H1 (cell line): ENCODE measurements at regions not wholly inside any gene's neighbourhood (a gene's known extent, or its start where the extent isn't known, plus 50 kb on each side); places are given as distances from the start of the nearest gene placed in this dataset.

Experiments used
- CTCF ChIA-PET: fragments of 300-600 bp; sonication (Branson Sonifier 250); formaldehyde crosslinking; loops from one replicate; lab custom pipeline; 2021; ENCODE audit not compliant: partially characterized antibody; lab: Charles Lee
- POLR2A ChIA-PET: fragments of 300-600 bp; sonication (Branson Sonifier 250); formaldehyde crosslinking; loops from one replicate; lab custom pipeline; 2021; ENCODE audit warnings: inconsistent platforms; ENCODE audit not compliant: partially characterized antibody; lab: Charles Lee
- DNase-seq, 2 experiments: peaks; one replicate each; pipeline versions ENCODE4 v3.0.0 to v3.0.0-alpha.2; 2010 to 2022; ENCODE audit warnings: low spot score in 2 of 2, low read depth in 1 of 2, mixed read lengths in 1 of 2
- FAIRE-seq: peaks from 2 replicates; lab custom pipeline; 2011; peaks lifted over from hg19 to GRCh38; lab: Jason Lieb, UNC
- H2AFZ ChIP-seq: 2 replicates; pipeline ENCODE4 v1.8.1; 2012; ENCODE audit warnings: low read length, inconsistent platforms
- H2AK5ac ChIP-seq: 2 replicates; pipeline ENCODE4 v1.6.1; 2013; ENCODE audit warnings: low read depth, low read length
- H2BK120ac ChIP-seq: replicated peaks from 2 replicates; pipeline ENCODE3; 2013; ENCODE audit warnings: low read depth, low read length, inconsistent platforms
- H2BK12ac ChIP-seq: 2 replicates; pipeline ENCODE4 v1.6.1; 2013; ENCODE audit warnings: low read depth, low read length
- H2BK15ac ChIP-seq: 2 replicates; pipeline ENCODE4 v1.6.1; 2013; ENCODE audit warnings: low read length
- H2BK20ac ChIP-seq: 2 replicates; pipeline ENCODE4 v1.6.1; 2013; ENCODE audit warnings: low read length
- H2BK5ac ChIP-seq: 2 replicates; pipeline ENCODE4 v1.6.1; 2013; ENCODE audit warnings: low read depth, low read length
- H3K14ac ChIP-seq: 2 replicates; pipeline ENCODE4 v1.6.1; 2013; ENCODE audit warnings: inconsistent platforms; ENCODE audit not compliant: insufficient read length
- H3K18ac ChIP-seq: 2 replicates; pipeline ENCODE4 v1.6.1; 2013; ENCODE audit warnings: low read length; ENCODE audit errors: extremely low read depth
- H3K23ac ChIP-seq: 2 replicates; pipeline ENCODE4 v1.6.1; 2013; ENCODE audit warnings: inconsistent platforms; ENCODE audit not compliant: insufficient read length
- H3K23me2 ChIP-seq: 2 replicates; pipeline ENCODE4 v1.6.1; 2013; ENCODE audit warnings: low read depth, low read length
- H3K27ac ChIP-seq: 2 replicates; pipeline ENCODE4 v1.6.1; 2011; ENCODE audit warnings: low read depth, low read length, inconsistent platforms
- H3K27me3 ChIP-seq, 4 experiments: replicated peaks in 1 of 4; 1 replicate in 1 of 4; 2 replicates in 3 of 4; pipeline versions ENCODE4 v1.6.1 to v1.8.1; 2011 to 2013; ENCODE audit warnings: low read length in 3 of 4, mild to moderate bottlenecking in 3 of 4, inconsistent platforms in 2 of 4, mixed read lengths in 2 of 4, moderate library complexity in 1 of 4; ENCODE audit not compliant: control insufficient read depth in 3 of 4, insufficient read depth in 3 of 4; ENCODE audit errors: extremely low read depth in 1 of 4
- H3K36me3 ChIP-seq, 4 experiments: 2 replicates each; pipeline versions ENCODE4 v1.6.1 to v1.8.1; 2011 to 2013; ENCODE audit warnings: mild to moderate bottlenecking in 4 of 4, low read length in 3 of 4, moderate library complexity in 2 of 4, control low read depth in 1 of 4, inconsistent platforms in 1 of 4; ENCODE audit not compliant: insufficient read depth in 4 of 4, control insufficient read depth in 2 of 4
- H3K4ac ChIP-seq: replicated peaks from 2 replicates; pipeline ENCODE3; 2013; ENCODE audit warnings: low read length, low read depth, mixed read lengths, inconsistent platforms; ENCODE audit not compliant: insufficient read length
- H3K4me1 ChIP-seq, 4 experiments: replicated peaks in 1 of 4; 1 replicate in 1 of 4; 2 replicates in 3 of 4; pipeline versions ENCODE4 v1.6.1 to v1.8.1; 2011 to 2013; ENCODE audit warnings: low read length in 3 of 4, inconsistent platforms in 2 of 4, mixed read lengths in 1 of 4; ENCODE audit not compliant: insufficient read depth in 4 of 4, control insufficient read depth in 3 of 4
- H3K4me2 ChIP-seq, 2 experiments: 2 replicates each; pipeline versions ENCODE4 v1.6.1 to v1.8.1; 2011 to 2013; ENCODE audit warnings: low read depth in 2 of 2, low read length in 2 of 2, control low read depth in 1 of 2, inconsistent platforms in 1 of 2, mild to moderate bottlenecking in 1 of 2; ENCODE audit not compliant: insufficient read depth in 1 of 2
- H3K4me3 ChIP-seq, 4 experiments: fragments of 200-600, 300-600 bp in 1 of 4; sonication (generic), shearing (Covaris generic), sonication (Bioruptor Twin) in 1 of 4; 2 replicates each; pipeline versions ENCODE4 v1.5.1 to v1.8.1; 2011 to 2016; ENCODE audit warnings: low read length in 4 of 4, low read depth in 3 of 4, control low read depth in 2 of 4, inconsistent platforms in 2 of 4, mild to moderate bottlenecking in 2 of 4, mixed read lengths in 1 of 4, moderate library complexity in 1 of 4; ENCODE audit not compliant: insufficient read depth in 2 of 4; ENCODE audit errors: extremely low read depth in 1 of 4
- H3K56ac ChIP-seq: replicated peaks from 2 replicates; pipeline ENCODE3; 2013; ENCODE audit warnings: low read depth, mild to moderate bottlenecking, mixed read lengths, low read length, inconsistent platforms; ENCODE audit not compliant: insufficient read length
- H3K79me1 ChIP-seq: 2 replicates; pipeline ENCODE4 v1.6.1; 2013; ENCODE audit warnings: low read depth, low read length, control low read depth
- H3K79me2 ChIP-seq, 2 experiments: 2 replicates each; pipeline versions ENCODE4 v1.6.1 to v1.8.1; 2012 to 2013; ENCODE audit warnings: low read length in 2 of 2, mild to moderate bottlenecking in 2 of 2, inconsistent platforms in 1 of 2; ENCODE audit not compliant: insufficient read depth in 2 of 2, control insufficient read depth in 1 of 2
- H3K9ac ChIP-seq, 4 experiments: replicated peaks in 1 of 4; 1 replicate in 1 of 4; 2 replicates in 3 of 4; pipeline versions ENCODE4 v1.6.1 to v1.8.1; 2011 to 2013; ENCODE audit warnings: low read depth in 3 of 4, low read length in 3 of 4, control low read depth in 2 of 4, mild to moderate bottlenecking in 2 of 4, moderate library complexity in 2 of 4, inconsistent platforms in 1 of 4; ENCODE audit errors: extremely low read depth in 1 of 4
- H3K9me3 ChIP-seq, 2 experiments: 2 replicates each; pipeline versions ENCODE4 v1.6.1 to v1.8.1; 2012 to 2013; ENCODE audit warnings: mild to moderate bottlenecking in 2 of 2, moderate library complexity in 2 of 2, control low read depth in 1 of 2, inconsistent platforms in 1 of 2, low read depth in 1 of 2, low read length in 1 of 2, mixed read lengths in 1 of 2; ENCODE audit not compliant: insufficient read depth in 2 of 2
- H4K20me1 ChIP-seq, 2 experiments: replicated peaks in 1 of 2; 2 replicates each; pipeline versions ENCODE3 to v1.8.1; 2011 to 2013; ENCODE audit warnings: inconsistent platforms in 2 of 2, low read length in 2 of 2, mild to moderate bottlenecking in 1 of 2; ENCODE audit not compliant: insufficient read depth in 2 of 2, control insufficient read depth in 1 of 2
- H4K5ac ChIP-seq: 2 replicates; pipeline ENCODE4 v1.6.1; 2013; ENCODE audit warnings: low read length, low read depth, mixed read lengths, inconsistent platforms; ENCODE audit not compliant: insufficient read length
- H4K8ac ChIP-seq: 2 replicates; pipeline ENCODE4 v1.8.0; 2013; ENCODE audit warnings: mild to moderate bottlenecking, moderate library complexity, low read length, inconsistent platforms; ENCODE audit not compliant: insufficient read depth; ENCODE audit errors: extremely low read depth
- H4K91ac ChIP-seq: replicated peaks from 2 replicates; pipeline ENCODE3; 2013; ENCODE audit warnings: low read length, mixed read lengths, inconsistent platforms; ENCODE audit not compliant: insufficient read length
- BCL11A ChIP-seq, 2 experiments: IDR thresholded peaks; one replicate each; pipeline ENCODE4 v1.6.1; 2011; ENCODE audit warnings: low read depth in 2 of 2, low read length in 2 of 2, mild to moderate bottlenecking in 2 of 2
- CHD1 ChIP-seq: IDR thresholded peaks from 2 replicates; pipeline ENCODE4 v1.6.1; 2012; ENCODE audit warnings: low read depth, low read length, improper control_type of control experiment
- HDAC6 ChIP-seq: IDR thresholded peaks from one replicate; pipeline ENCODE4 v1.7.1; 2012; ENCODE audit warnings: low read depth, mild to moderate bottlenecking, inconsistent platforms, low read length, moderate library complexity
- WGBS, 2 experiments: shearing (Covaris generic) in 1 of 2; methylation state at CpG; one replicate each; pipeline versions ENCODE4 v1.1.6 to v1.1.7; 2013 to 2015; ENCODE audit warnings: low lambda C conversion rate in 2 of 2, mixed read lengths in 2 of 2, inconsistent platforms in 1 of 2, low coverage in 1 of 2, missing lambda C conversion rate in 1 of 2; ENCODE audit not compliant: insufficient replicate concordance in 2 of 2, insufficient coverage in 1 of 2, insufficient read length in 1 of 2; ENCODE audit errors: extremely low coverage in 1 of 2, missing lambda C conversion rate in 1 of 2; 5-methylcytosine and 5-hydroxymethylcytosine counted together

DNA sequence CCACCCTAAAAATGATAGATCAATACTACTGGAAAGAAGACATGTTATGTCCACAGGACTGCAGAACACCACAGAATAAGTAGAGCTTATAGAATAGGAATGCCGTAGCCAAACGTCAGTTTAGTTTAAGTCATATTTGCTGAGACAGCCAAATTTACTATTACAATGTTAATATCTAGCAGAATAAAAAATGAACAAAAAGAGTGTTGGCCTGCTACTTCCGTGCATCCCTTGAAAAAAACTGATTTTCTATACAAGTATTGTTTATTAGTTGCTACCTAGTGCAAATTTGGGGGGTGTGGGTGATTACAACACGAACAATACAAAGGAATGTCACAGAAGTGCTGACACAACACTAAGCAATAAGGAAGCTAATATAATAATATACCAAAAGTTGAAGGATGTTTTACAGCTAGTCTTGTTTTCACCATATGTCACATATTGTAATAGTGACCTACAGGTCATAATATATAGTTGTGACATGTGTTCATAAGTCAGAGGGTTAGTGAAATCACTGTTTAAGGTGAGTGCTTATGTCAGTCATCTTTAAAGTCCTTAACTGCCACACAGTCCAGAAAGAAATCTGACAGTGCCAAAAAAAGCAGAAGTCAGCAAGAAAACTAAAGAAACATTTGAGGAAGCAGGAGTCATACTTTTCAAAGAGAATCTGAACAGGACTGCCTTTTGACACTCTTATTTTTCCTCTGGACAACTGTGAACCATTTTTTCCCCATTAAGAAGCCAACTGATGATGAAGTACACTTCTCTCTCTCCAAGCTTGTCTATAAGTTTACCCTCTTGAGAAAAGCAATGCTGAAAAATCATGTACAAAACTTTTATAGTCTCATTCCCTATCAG lies 376.4 kb downstream of the ZEB2 start:
- no peak overlapping the region for H3K4me2 ChIP-seq
- H2BK20ac ChIP-seq, result no peak overlapping the region
- H3K27ac ChIP-seq, result no peak overlapping the region
- no peak overlapping the region for H4K91ac ChIP-seq
- no peaks in the 10 kb centered on the region for H3K79me2 ChIP-seq
- no peak overlapping the region for H3K14ac ChIP-seq
- H4K5ac ChIP-seq, result no peak overlapping the region
- H3K27me3 ChIP-seq, result no peaks in the 10 kb centered on the region
- H3K36me3 ChIP-seq, result no peaks in the 10 kb centered on the region
- no peaks in the 10 kb centered on the region for H3K9me3 ChIP-seq
- H3K18ac ChIP-seq, result no peak overlapping the region
- ChIA-PET CTCF (interaction anchor here (0.6 to 1.3 kb wide), 3 partner anchors 14 to 627 kb away, joined by 3 read pairs; no protein-coding TSS in a partner anchor), POLR2A (no interaction called here)
- no peak overlapping the region for H3K4ac ChIP-seq
- H3K79me1 ChIP-seq, result no peaks in the 10 kb centered on the region
- no peak overlapping the region for H2BK5ac ChIP-seq
- no peak overlapping the region for H2BK15ac ChIP-seq
- H2BK12ac ChIP-seq, result no peak overlapping the region
- H3K4me3 ChIP-seq, result no peak overlapping the region
- H3K4me1 ChIP-seq, result no peaks in the 10 kb centered on the region
- WGBS, 2 experiments, result 91% methylated on average over 4 of the region's 4 CpGs; no CpG with 5 or more reads in 1 of the 2 experiments
- no peak overlapping the region for H2AFZ ChIP-seq
- no peaks in the 10 kb centered on the region for H3K23me2 ChIP-seq
- no peak overlapping the region for H3K9ac ChIP-seq
- no peak overlapping the region for H4K8ac ChIP-seq
- FAIRE-seq (no peak), DNase-seq (no peak)
- H4K20me1 ChIP-seq, result no peaks in the 10 kb centered on the region
- TF ChIP-seq CHD1 (no peak), BCL11A (IDR thresholded peaks at IDR 0.05; ENCODE audit: low read depth in 2 of 2, low read length in 2 of 2) (no peak), HDAC6 (no peak)
- H3K23ac ChIP-seq, result no peak overlapping the region
- no peak overlapping the region for H2AK5ac ChIP-seq
- no peak overlapping the region for H2BK120ac ChIP-seq
- H3K56ac ChIP-seq, result no peak overlapping the region
